Medulla oblongata (tissue), 1 donor: ENCODE measurements at regions not wholly inside any gene's neighbourhood (a gene's known extent, or its start where the extent isn't known, plus 50 kb on each side); places are given as distances from the start of the nearest gene placed in this dataset.
A peak's percentile ranks its signal among the peaks of the same experiment; 100 is the strongest.

Experiments used
- DNase-seq: peaks from one replicate; pipeline ENCODE4 v3.0.0-alpha.2; 2015; ENCODE audit errors: extremely low spot score

- no peak for DNase-seq
These were observed 261.6 kb downstream of the VPS13C start for GRCh38 chr15:61798631-61799030.

GRCh38 chr15:61796056-61796455 is 264.2 kb downstream of the VPS13C start:
- no peak for DNase-seq

- DNase-seq, result no peak
These were observed 265.4 kb downstream of the VPS13C start for GRCh38 chr15:61794881-61795280.

- DNase-seq, result no peak
These were observed 266.0 kb downstream of the VPS13C start for GRCh38 chr15:61794276-61794675.

GRCh38 chr15:61784734-61785133 is 275.5 kb downstream of the VPS13C start:
- no peak for DNase-seq

- DNase-seq, result peak; percentile 4
These were observed 279.8 kb downstream of the VPS13C start for GRCh38 chr15:61780278-61780980.

- no peak for DNase-seq
These were observed 282.6 kb downstream of the VPS13C start for GRCh38 chr15:61777689-61778088.

GRCh38 chr15:61769557-61769956 is 290.7 kb downstream of the VPS13C start:
- DNase-seq, result no peak

GRCh38 chr15:61768131-61768530 is 292.1 kb downstream of the VPS13C start:
- no peak for DNase-seq

- peak; percentile 29 for DNase-seq
These were observed 295.3 kb downstream of the VPS13C start for GRCh38 chr15:61764981-61765380.

GRCh38 chr15:61764141-61764540 is 296.1 kb downstream of the VPS13C start:
- DNase-seq, result no peak

GRCh38 chr15:61762676-61763075 is 297.6 kb downstream of the VPS13C start:
- DNase-seq, result no peak

GRCh38 chr15:61759639-61760038 is 300.6 kb downstream of the VPS13C start:
- peak; percentile 39 for DNase-seq

GRCh38 chr15:61756071-61756820 is 304.0 kb downstream of the VPS13C start:
- no peak for DNase-seq

GRCh38 chr15:61755467-61755866 is 304.8 kb downstream of the VPS13C start:
- no peak for DNase-seq

- no peak for DNase-seq
These were observed 307.1 kb downstream of the VPS13C start for GRCh38 chr15:61753018-61753710.

GRCh38 chr15:61752001-61752400 is 308.2 kb downstream of the VPS13C start:
- no peak for DNase-seq

- peak; percentile 69 for DNase-seq
These were observed 309.8 kb downstream of the VPS13C start for GRCh38 chr15:61750271-61751084.

GRCh38 chr15:61749169-61749568 is 311.1 kb downstream of the VPS13C start:
- no peak for DNase-seq

GRCh38 chr15:61748529-61748928 is 311.7 kb downstream of the VPS13C start:
- no peak for DNase-seq

GRCh38 chr15:61746589-61746988 is 313.7 kb downstream of the VPS13C start:
- DNase-seq, result no peak
